ENCODE measurements at regions not wholly inside any gene's neighbourhood (a gene's known extent, or its start where the extent isn't known, plus 50 kb on each side); places are given as distances from the start of the nearest gene placed in this dataset.

DNA sequence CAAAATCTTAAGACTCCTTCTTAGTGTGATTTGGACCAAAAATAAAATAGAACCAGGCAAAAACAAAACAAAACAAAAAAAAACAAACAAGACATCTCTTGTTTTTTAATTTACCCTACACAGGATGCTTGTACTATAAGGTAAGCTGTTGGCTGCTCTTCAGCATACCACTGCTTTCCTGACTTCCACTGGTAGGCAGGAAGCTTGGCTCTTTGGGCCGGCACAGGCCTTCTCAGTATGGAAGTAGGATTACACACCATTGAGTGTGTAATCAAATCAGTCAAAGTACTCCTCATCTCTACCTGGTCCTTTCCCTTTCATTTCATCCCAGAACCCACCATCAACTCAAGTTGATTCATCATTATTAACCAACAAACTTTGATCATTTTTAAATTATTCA is 61.9 kb upstream of the RGS1 start:
- Histone ChIP-seq H3K79me2 (ENCODE audit: control insufficient read depth, insufficient read depth, low read length) (no peaks in the 10 kb centered on the region), H3K27ac (ENCODE audit: low read length in 2 of 2) (no peak overlapping the region), H2AFZ (ENCODE audit: insufficient read depth, low read depth, low read length, poor library complexity, severe bottlenecking) (no peak overlapping the region), H3K36me3 (replicated peaks in 1 of 2; ENCODE audit: control extremely low read depth in 1 of 2, control insufficient read depth in 1 of 2, extremely low read depth in 1 of 2, insufficient read depth in 2 of 2, low read length in 1 of 2) (no peaks in the 10 kb centered on the region), H3K27me3 (replicated peaks in 1 of 4; ENCODE audit: control extremely low read depth in 1 of 4, control insufficient read depth in 3 of 4, insufficient read depth in 4 of 4, low read length in 3 of 4) (peaks cover 0 to 17% (median 7%) of the 10 kb centered on the region in 4 experiments), H3K4me2 (replicated peaks; ENCODE audit: low read depth, low read length, poor library complexity, severe bottlenecking) (no peak overlapping the region), H3K9ac (ENCODE audit: low read length) (no peak overlapping the region), H3K4me1 (ENCODE audit: control insufficient read depth in 2 of 2, insufficient read depth in 2 of 2, low read length in 2 of 2) (peaks cover 39 to 47% of the 10 kb centered on the region in 2 donors), H3K4me3 (ENCODE audit: control extremely low read depth in 1 of 5, extremely low read depth in 1 of 5, insufficient read depth in 1 of 5, low read depth in 2 of 5, low read length in 4 of 5) (no peak overlapping the region), H3K9me3 (ENCODE audit: control extremely low read depth in 1 of 3, control insufficient read depth in 2 of 3, insufficient read depth in 1 of 3, low read length in 2 of 3) (peaks cover 0 to 4% (median 1%) of the 10 kb centered on the region in 3 donors), H4K20me1 (ENCODE audit: control insufficient read depth, insufficient read depth, low read length, poor library complexity, severe bottlenecking) (no peaks in the 10 kb centered on the region)
- Mint-ChIP-seq H3K27ac (no peak overlapping the region), H3K27me3 (peaks cover 25% of the 10 kb centered on the region), H3K4me3 (no peak overlapping the region), H3K4me1 (peaks cover 41% of the 10 kb centered on the region), H3K9me3 (ENCODE audit: insufficient read depth) (no peaks in the 10 kb centered on the region)
- ChIA-PET CTCF (interaction anchor here (0.6 kb wide), 1 partner anchor 31 kb away, joined by 3 read pairs; no protein-coding TSS in a partner anchor), POLR2A (no interaction called here)
- intact Hi-C loops (cut with micrococcal nuclease): no loop called here
- DNase-seq: no peak
- TF ChIP-seq EZH2 (IDR thresholded peaks at IDR 0.05; ENCODE audit: borderline replicate concordance, insufficient read depth, low read depth, low read length, poor library complexity, severe bottlenecking): no peak
- TF ChIP-seq, protein P1, sequence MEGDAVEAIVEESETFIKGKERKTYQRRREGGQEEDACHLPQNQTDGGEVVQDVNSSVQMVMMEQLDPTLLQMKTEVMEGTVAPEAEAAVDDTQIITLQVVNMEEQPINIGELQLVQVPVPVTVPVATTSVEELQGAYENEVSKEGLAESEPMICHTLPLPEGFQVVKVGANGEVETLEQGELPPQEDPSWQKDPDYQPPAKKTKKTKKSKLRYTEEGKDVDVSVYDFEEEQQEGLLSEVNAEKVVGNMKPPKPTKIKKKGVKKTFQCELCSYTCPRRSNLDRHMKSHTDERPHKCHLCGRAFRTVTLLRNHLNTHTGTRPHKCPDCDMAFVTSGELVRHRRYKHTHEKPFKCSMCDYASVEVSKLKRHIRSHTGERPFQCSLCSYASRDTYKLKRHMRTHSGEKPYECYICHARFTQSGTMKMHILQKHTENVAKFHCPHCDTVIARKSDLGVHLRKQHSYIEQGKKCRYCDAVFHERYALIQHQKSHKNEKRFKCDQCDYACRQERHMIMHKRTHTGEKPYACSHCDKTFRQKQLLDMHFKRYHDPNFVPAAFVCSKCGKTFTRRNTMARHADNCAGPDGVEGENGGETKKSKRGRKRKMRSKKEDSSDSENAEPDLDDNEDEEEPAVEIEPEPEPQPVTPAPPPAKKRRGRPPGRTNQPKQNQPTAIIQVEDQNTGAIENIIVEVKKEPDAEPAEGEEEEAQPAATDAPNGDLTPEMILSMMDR (IDR thresholded peaks at IDR 0.05): no peak
- no CpG with 5 or more reads among the region's 1 CpG for WGBS (ENCODE audit: insufficient coverage)
- ATAC-seq (ENCODE audit: low read depth): no peak

GRCh38 chr1:192516776-192517297 is 58.7 kb upstream of the RGS1 start:
- DNase-seq (peak; percentile 92), ATAC-seq (ENCODE audit: low read depth) (peak; percentile 96)
- POLR2A ChIA-PET: interaction anchor here (0.6 to 1.2 kb wide), 4 partner anchors 59 to 292 kb away, joined by 3 to 8 read pairs (median 4); partner anchors contain the start of genes RGS1 and RGS2
- CTCF ChIA-PET: interaction anchor here (0.8 to 3.9 kb wide), 11 partner anchors 10 to 1778 kb away, joined by 3 to 26 read pairs (median 5); no protein-coding TSS in a partner anchor
- Histone ChIP-seq H3K36me3 (replicated peaks in 1 of 2; ENCODE audit: control extremely low read depth in 1 of 2, control insufficient read depth in 1 of 2, extremely low read depth in 1 of 2, insufficient read depth in 2 of 2, low read length in 1 of 2) (no peaks in the 10 kb centered on the region), H2AFZ (ENCODE audit: insufficient read depth, low read depth, low read length, poor library complexity, severe bottlenecking) (no peak overlapping the region), H3K4me1 (ENCODE audit: control insufficient read depth in 2 of 2, insufficient read depth in 2 of 2, low read length in 2 of 2) (peaks cover 43 to 51% of the 10 kb centered on the region in 2 donors), H3K4me2 (replicated peaks; ENCODE audit: low read depth, low read length, poor library complexity, severe bottlenecking) (peak overlapping the region; percentile 61), H3K9ac (ENCODE audit: low read length) (peak overlapping the region; percentile 38), H3K27me3 (replicated peaks in 1 of 4; ENCODE audit: control extremely low read depth in 1 of 4, control insufficient read depth in 3 of 4, insufficient read depth in 4 of 4, low read length in 3 of 4) (peaks cover 0 to 17% (median 7%) of the 10 kb centered on the region in 4 experiments), H3K9me3 (ENCODE audit: control extremely low read depth in 1 of 3, control insufficient read depth in 2 of 3, insufficient read depth in 1 of 3, low read length in 2 of 3) (peaks cover 0 to 4% (median 1%) of the 10 kb centered on the region in 3 donors), H4K20me1 (ENCODE audit: control insufficient read depth, insufficient read depth, low read length, poor library complexity, severe bottlenecking) (no peaks in the 10 kb centered on the region), H3K4me3 (ENCODE audit: control extremely low read depth in 1 of 5, extremely low read depth in 1 of 5, insufficient read depth in 1 of 5, low read depth in 2 of 5, low read length in 4 of 5) (peak overlapping the region in 2 of 5 experiments; percentile 7 to 44), H3K79me2 (ENCODE audit: control insufficient read depth, insufficient read depth, low read length) (no peaks in the 10 kb centered on the region), H3K27ac (ENCODE audit: low read length in 2 of 2) (peak overlapping the region in 1 of 2 donors; percentile 57)
- TF ChIP-seq EZH2 (IDR thresholded peaks at IDR 0.05; ENCODE audit: borderline replicate concordance, insufficient read depth, low read depth, low read length, poor library complexity, severe bottlenecking): no peak
- TF ChIP-seq, protein P1 (IDR thresholded peaks at IDR 0.05): no peak
- Mint-ChIP-seq H3K9me3 (ENCODE audit: insufficient read depth) (no peaks in the 10 kb centered on the region), H3K4me1 (peaks cover 52% of the 10 kb centered on the region), H3K27me3 (peaks cover 18% of the 10 kb centered on the region), H3K4me3 (peak overlapping the region; percentile 80), H3K27ac (peak overlapping the region; percentile 64)
- 0% methylated on average over 3 of the region's 11 CpGs for WGBS (ENCODE audit: insufficient coverage)
- intact Hi-C loops (cut with micrococcal nuclease): loop anchor here (1.0 to 5.0 kb wide), 8 partner anchors 13 to 290 kb away; partner anchors contain the start of genes RGS1 and RGS2

Measured in B cell (primary cell).